RWPE1 (cell line): ENCODE measurements at regions not wholly inside any gene's neighbourhood (a gene's known extent, or its start where the extent isn't known, plus 50 kb on each side); places are given as distances from the start of the nearest gene placed in this dataset.
"Not testable (repeated sequence)": the region's sequence is repeated elsewhere in the genome, so short reads cannot be mapped to it uniquely, and the experiment has no call there.

ENCODE experiments used
- CTCF ChIA-PET: fragments of 350-600 bp; sonication (Branson Sonifier 250); formaldehyde crosslinking; extraction: SDS; loops from one replicate; lab custom pipeline; 2021; lab: Yijun Ruan, JAX
- POLR2A ChIA-PET: fragments of 400-600 bp; formaldehyde crosslinking; extraction: SDS; loops from one replicate; lab custom pipeline; 2020; ENCODE audit warnings: antibody characterized with exemption; ENCODE audit not compliant: low non-redundant PET; lab: Yijun Ruan, JAX
- DNase-seq: peaks from one replicate; pipeline ENCODE4 v3.0.0; 2012; ENCODE audit warnings: low spot score
- H3K27ac ChIP-seq: fragments of 450-650 bp; 2 replicates; pipeline ENCODE4 v1.5.1; 2017
- CTCF ChIP-seq: fragments of 450-650 bp; conservative IDR thresholded peaks from 2 replicates; pipeline ENCODE4 v1.5.1; 2017; ENCODE audit warnings: low read depth, mild to moderate bottlenecking

- DNase-seq = no peak
- TF ChIP-seq CTCF = no peak
- POLR2A ChIA-PET = no interaction called here
- CTCF ChIA-PET = interaction anchor here (0.6 kb wide), 1 partner anchor 558 kb away, joined by 3 read pairs; no protein-coding TSS in a partner anchor
- H3K27ac ChIP-seq = peak overlapping the region; percentile 10; the same call in 1 of the 2 replicates
These were observed 64.1 kb upstream of the CUX1 start for GRCh38 chr7:101753316-101753715.

- POLR2A ChIA-PET = no interaction called here
- CTCF ChIA-PET = no interaction called here
- peak overlapping the region; percentile 67 for H3K27ac ChIP-seq
- DNase-seq = peak; percentile 24
- TF ChIP-seq CTCF = no peak
These were observed 62.8 kb upstream of the CUX1 start for GRCh38 chr7:101754424-101755159.

- POLR2A ChIA-PET = no interaction called here
- no peak for TF ChIP-seq CTCF
- H3K27ac ChIP-seq = no peak overlapping the region
- CTCF ChIA-PET = no interaction called here
- no peak for DNase-seq
These were observed 59.5 kb upstream of the CUX1 start for GRCh38 chr7:101757879-101758278.

- DNase-seq, H3K27ac ChIP-seq, POLR2A ChIA-PET: not testable (repeated sequence)
- CTCF ChIA-PET = interaction anchor here (1.1 kb wide), 1 partner anchor 156 kb away, joined by 3 read pairs; no protein-coding TSS in a partner anchor
These were observed 58.9 kb upstream of the CUX1 start for GRCh38 chr7:101758519-101758918.

GRCh38 chr7:101764221-101764620 is 53.2 kb upstream of the CUX1 start:
- DNase-seq = no peak
- ChIA-PET CTCF (interaction anchor here (0.6 kb wide), 1 partner anchor 66 kb away, joined by 3 read pairs; no protein-coding TSS in a partner anchor), POLR2A (no interaction called here)
- TF ChIP-seq CTCF = no peak
- no peak overlapping the region for H3K27ac ChIP-seq

GRCh38 chr7:101767544-101767943 is 49.9 kb upstream of the CUX1 start:
- peak; percentile 45 for DNase-seq
- ChIA-PET POLR2A (no interaction called here), CTCF (interaction anchor here (0.5 to 1.2 kb wide), 2 partner anchors 19 to 25 kb away, joined by 3 to 7 read pairs; no protein-coding TSS in a partner anchor)
- no peak for TF ChIP-seq CTCF
- peak overlapping the region; percentile 62 for H3K27ac ChIP-seq
